ENCODE measurements at regions not wholly inside any gene's neighbourhood (a gene's known extent, or its start where the extent isn't known, plus 50 kb on each side); places are given as distances from the start of the nearest gene placed in this dataset.
"Not testable (repeated sequence)": the region's sequence is repeated elsewhere in the genome, so short reads cannot be mapped to it uniquely, and the experiment has no call there.

- no peak for DNase-seq (ENCODE audit: low read depth)
Observed at GRCh38 chr6:15839969-15840541, 177.2 kb upstream of the DTNBP1 start.

- no peak for DNase-seq (ENCODE audit: low read depth)
Observed at GRCh38 chr6:15837205-15837604, 174.4 kb upstream of the DTNBP1 start.

DNA sequence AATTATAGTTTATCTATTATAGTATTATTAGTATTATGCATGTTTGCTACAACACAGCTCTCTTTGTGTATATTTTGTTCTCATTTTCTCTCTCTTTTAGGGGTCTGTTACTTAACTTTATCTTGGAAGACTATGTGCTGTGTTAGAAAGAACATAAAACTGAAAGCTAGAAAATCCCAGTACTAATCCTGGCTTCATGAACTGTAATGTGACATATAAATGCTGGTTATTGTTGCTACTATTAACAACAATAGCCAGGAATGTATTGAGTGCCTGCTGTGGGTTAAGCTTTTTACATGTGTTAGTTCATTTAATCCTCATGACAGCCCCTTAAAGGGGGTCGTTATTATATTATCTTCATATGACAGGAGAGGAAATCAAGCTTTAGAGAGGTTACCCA is 170.0 kb upstream of the DTNBP1 start:
- DNase-seq (ENCODE audit: low read depth), result no peak

GRCh38 chr6:15829156-15829555 is 166.3 kb upstream of the DTNBP1 start:
- DNase-seq (ENCODE audit: low read depth), result no peak

DNA sequence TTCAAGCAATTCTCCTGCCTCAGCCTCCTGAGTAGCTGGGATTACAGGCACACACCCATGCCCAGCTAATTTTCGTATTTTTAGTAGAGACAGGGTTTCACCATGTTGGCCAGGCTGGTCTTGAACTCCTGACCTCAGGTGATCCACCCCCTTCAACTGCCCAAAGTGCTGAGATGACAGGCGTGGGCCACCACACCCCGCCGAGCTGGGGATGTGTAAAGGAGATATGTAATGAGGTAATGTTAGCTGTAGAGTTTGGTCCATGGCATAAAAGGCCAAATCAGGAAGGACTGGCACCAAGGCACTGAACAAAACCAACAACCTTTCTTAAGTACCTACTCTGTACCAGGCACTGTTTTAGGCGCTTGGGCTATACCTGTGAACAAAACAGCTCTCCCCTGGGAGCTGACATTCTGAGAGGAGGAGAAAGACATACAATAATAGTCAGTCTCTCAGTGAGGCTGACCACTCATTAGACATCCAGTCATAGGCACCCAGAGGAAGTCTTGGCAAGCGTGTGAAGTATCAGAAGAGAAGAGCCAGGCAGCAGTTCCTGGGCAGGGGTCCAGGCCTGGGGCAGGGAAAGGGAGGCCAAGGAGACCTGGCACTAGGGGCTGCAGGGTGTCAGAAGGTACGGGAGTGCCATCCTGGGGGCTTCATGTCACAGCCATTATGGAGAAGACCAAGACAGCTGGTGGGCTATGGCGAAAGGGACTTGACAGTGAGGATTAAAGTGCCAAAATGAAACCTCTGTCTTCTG is 164.8 kb upstream of the DTNBP1 start:
- no peak for DNase-seq (ENCODE audit: low read depth)

DNA sequence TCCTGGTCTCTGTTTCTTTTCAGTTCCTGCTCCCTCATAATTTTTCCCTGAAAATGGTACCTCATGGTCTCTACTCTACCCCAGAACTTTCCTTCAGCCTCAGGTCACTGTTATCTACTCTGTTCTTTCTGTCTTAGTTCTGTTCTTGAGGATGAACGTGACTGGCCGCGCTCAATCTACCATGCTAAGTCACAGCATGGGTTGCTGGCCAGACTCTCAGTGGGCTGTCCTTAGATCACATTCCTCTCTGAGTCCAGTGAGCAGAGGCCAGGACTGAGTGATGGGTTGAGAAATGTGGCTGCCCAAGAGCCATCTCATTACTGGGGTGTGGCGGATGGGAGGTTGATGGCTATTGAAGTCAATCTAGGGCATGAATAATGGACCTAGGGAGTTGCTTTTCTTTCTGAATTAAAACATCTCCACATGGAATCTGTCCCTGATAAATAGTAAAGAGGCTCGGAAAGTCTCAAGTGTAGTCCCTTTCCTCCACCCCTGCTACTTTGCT is 164.0 kb upstream of the DTNBP1 start:
- DNase-seq (ENCODE audit: low read depth), result no peak

- no peak for DNase-seq (ENCODE audit: low read depth)
Observed at GRCh38 chr6:15825332-15825930, 162.6 kb upstream of the DTNBP1 start.

DNA sequence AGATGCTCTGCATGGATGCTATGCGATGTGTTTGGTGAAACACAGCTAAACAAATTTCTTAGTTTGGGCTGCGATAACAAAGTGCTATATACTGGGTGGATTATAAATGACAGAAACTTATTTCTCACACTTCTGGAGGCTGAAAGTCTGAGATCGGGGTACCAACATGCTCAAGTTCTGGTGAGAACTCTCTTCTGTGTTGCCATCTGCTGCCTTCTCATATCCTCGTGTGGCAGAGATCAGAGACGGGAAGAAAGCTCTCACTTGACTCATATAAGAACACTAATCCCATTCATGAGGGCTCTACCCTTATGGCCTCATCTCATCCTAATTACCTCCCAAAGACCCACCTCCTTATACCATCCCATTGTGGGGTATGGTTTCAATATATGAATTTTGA is 162.0 kb upstream of the DTNBP1 start:
- DNase-seq (ENCODE audit: low read depth), result no peak

- no peak for DNase-seq (ENCODE audit: low read depth)
Observed at GRCh38 chr6:15823838-15824414, 161.1 kb upstream of the DTNBP1 start.

DNA sequence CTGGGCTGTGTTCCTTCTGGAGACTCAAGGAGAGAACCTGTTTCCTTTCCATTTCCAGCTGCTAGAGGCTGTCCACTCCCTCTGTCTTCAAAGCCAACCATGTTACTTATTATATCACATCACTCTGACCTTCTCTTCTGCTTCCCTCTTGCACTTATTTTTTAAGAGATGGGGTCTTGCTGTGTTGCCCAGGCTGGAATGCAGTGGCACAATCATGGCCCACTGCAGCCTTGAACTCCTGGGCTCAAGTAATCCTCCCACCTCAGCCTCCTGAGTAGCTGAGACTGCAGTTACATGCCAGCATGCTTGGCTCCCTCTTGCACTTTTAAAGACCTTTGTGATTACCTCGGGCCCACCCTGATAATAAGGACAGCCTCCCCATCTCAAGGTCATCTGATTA is 160.0 kb upstream of the DTNBP1 start:
- DNase-seq (ENCODE audit: low read depth), result no peak

DNA sequence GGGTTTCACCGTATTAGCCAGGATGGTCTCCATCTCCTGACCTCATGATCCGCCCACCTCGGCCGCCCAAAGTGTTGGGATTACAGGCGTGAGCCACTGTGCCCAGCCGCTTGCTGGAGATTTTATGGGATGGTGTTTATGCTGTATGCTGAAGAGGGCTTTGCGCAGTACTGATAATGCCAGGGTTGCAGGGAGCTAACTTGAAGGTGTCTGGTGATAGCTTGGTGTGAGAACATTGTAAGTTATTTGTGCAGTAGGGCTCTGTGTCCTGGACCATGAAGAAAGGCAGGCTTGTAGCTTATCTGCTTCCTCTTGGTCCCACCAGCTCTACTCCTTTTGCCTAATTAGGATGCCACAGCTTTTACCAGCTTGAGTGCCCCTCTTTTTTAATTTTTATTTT is 157.0 kb upstream of the DTNBP1 start:
- no peak for DNase-seq (ENCODE audit: low read depth)

- no peak for DNase-seq (ENCODE audit: low read depth)
Observed at GRCh38 chr6:15819226-15819625, 156.4 kb upstream of the DTNBP1 start.

- no peak for DNase-seq (ENCODE audit: low read depth)
Observed at GRCh38 chr6:15818491-15818890, 155.7 kb upstream of the DTNBP1 start.

DNA sequence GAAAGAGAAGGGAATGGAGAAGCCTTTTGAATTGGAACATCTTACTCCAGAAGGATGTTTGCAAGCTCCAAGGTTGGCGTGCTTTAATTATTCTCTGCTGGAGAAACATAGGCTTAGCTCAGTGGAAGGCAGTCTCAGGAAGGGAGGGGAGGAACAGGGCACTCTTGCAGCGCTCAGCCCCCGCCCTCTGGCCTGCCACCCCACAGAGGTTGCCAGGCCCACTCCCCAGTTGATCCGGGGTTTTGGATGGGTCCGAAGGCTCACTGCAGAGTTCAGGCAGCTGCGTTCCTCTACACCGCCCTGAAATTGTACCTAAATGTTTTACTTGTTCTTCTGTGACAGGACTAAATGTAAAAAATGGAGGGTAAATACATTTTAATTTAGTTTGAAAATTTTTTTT is 155.2 kb upstream of the DTNBP1 start:
- no peak for DNase-seq (ENCODE audit: low read depth)

- DNase-seq (ENCODE audit: low read depth), result peak; percentile 19
Observed at GRCh38 chr6:15817100-15817499, 154.3 kb upstream of the DTNBP1 start.

- no peak for DNase-seq (ENCODE audit: low read depth)
Observed at GRCh38 chr6:15816661-15817060, 153.8 kb upstream of the DTNBP1 start.

DNA sequence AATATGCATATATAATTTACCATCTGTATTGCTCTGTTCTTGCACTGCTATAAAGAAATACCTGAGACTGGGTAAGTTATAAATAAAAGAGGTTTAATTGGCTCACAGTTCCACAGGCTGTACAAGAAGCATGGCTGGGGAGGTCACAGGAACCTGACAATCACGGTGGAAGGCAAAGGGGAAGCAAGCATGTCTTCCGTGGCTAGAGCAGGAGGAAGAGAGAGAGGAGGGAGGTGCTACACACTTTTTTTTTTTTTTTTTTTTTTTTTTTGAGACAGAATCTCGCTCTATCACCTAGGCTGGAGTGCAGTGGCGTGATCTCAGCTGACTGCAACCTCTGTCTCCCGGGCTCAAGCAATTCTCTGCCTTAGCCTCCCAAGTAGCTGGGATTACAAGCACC is 150.9 kb upstream of the DTNBP1 start:
- not testable (repeated sequence) for DNase-seq (ENCODE audit: low read depth)

DNA sequence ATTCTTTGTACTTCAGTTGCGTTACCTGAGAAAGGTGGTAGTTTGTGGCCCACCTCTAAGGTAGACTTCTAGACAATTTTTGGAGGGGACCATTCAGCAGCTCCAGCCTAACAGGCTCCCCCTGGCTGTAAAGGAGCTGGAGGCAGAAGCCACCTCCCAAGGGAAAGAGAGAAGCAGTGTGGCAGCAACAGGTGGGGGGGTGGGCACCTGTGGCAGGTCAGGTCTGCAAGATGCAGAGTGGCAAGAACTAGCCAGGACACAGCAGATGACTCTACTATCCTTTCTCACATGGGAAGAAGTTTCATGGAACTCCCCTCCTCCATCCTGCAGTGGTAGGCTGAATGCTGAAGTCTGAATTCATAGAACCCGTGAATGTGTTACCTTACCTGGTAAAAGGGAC is 148.3 kb upstream of the DTNBP1 start:
- no peak for DNase-seq (ENCODE audit: low read depth)

GRCh38 chr6:15810618-15811017 is 147.8 kb upstream of the DTNBP1 start:
- DNase-seq (ENCODE audit: low read depth), result no peak

GRCh38 chr6:15809367-15809766 is 146.5 kb upstream of the DTNBP1 start:
- no peak for DNase-seq (ENCODE audit: low read depth)

GRCh38 chr6:15804164-15805154 is 141.6 kb upstream of the DTNBP1 start:
- no peak for DNase-seq (ENCODE audit: low read depth)

DNA sequence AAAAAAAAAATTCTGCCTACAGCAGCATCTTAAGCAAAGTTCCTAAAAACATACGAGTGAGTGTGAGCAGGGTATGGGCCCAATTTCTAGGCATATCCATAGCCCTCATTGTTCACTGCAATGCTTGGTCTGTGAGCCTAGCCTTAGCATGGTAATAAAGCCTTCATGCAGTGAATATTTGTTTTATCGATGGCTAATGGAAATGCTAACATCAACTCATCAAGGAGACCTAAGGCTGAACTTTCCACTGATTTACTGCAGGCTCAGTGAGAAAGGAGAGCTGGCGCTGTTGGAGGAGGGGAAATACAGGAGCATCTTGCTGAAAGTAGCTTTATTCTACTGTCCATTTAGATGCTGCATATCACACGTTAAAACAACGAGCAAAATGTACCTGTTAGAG is 139.6 kb upstream of the DTNBP1 start:
- DNase-seq (ENCODE audit: low read depth), result no peak
